Fibroblast of pulmonary artery (primary cell): ENCODE measurements at regions not wholly inside any gene's neighbourhood (a gene's known extent, or its start where the extent isn't known, plus 50 kb on each side); places are given as distances from the start of the nearest gene placed in this dataset.

ENCODE experiments used
- DNase-seq: peaks from one replicate; pipeline ENCODE4 v3.0.0-alpha.2; 2010; ENCODE audit warnings: low read depth
- H3K4me3 ChIP-seq: replicated peaks from 2 replicates; pipeline ENCODE4 v1.5.1; 2011; ENCODE audit warnings: low read depth, mild to moderate bottlenecking, control low read depth, low read length, moderate library complexity
- TF ChIP-seq, protein P1 (sequence below): IDR thresholded peaks from 2 replicates; pipeline ENCODE4 v1.5.1; 2011; ENCODE audit warnings: mild to moderate bottlenecking, control low read depth, low read length, inconsistent platforms; ENCODE audit errors: missing control alignments

DNA sequence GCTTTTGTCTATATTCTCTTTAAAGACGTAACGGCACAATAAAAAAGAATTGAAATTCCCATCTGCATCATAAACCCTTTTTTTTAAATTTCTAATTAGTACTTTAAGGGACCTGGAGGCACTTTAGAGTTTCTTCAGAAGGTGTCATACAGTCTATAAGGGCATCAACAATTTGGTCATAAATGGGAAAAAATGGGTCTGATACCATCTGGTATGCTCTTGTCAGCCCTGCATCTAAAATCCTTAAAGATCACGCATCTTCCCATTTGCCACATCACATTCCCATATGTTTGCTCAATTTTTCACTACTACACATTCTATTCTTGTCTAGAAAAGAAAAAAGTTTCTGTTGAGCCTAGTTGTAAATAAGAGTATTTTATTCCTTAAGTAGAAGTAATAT is 53.8 kb downstream of the COX7C start:
- H3K4me3 ChIP-seq, result no peak overlapping the region
- DNase-seq, result no peak
- TF ChIP-seq, protein P1, sequence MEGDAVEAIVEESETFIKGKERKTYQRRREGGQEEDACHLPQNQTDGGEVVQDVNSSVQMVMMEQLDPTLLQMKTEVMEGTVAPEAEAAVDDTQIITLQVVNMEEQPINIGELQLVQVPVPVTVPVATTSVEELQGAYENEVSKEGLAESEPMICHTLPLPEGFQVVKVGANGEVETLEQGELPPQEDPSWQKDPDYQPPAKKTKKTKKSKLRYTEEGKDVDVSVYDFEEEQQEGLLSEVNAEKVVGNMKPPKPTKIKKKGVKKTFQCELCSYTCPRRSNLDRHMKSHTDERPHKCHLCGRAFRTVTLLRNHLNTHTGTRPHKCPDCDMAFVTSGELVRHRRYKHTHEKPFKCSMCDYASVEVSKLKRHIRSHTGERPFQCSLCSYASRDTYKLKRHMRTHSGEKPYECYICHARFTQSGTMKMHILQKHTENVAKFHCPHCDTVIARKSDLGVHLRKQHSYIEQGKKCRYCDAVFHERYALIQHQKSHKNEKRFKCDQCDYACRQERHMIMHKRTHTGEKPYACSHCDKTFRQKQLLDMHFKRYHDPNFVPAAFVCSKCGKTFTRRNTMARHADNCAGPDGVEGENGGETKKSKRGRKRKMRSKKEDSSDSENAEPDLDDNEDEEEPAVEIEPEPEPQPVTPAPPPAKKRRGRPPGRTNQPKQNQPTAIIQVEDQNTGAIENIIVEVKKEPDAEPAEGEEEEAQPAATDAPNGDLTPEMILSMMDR, result no peak

DNA sequence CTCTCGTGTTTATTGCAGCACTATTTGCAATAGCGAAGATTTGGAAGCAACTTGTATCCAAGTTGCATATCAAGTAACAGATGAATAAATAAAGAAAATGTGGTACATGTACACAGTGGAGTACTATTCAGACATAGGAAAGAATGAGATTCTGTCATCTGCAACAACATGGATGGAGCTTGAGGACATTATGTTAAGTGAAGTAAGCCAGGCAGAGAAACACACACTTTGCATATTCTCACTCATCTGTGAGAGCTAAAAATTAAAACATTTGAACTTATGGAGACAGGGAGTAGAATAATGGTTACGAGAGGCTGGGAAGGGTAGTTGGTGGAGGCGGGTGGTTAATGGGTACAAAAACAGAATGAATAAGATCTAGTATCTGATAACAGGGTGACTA is 56.3 kb downstream of the COX7C start:
- H3K4me3 ChIP-seq, result no peak overlapping the region
- no peak for DNase-seq
- TF ChIP-seq, protein P1, result no peak

DNA sequence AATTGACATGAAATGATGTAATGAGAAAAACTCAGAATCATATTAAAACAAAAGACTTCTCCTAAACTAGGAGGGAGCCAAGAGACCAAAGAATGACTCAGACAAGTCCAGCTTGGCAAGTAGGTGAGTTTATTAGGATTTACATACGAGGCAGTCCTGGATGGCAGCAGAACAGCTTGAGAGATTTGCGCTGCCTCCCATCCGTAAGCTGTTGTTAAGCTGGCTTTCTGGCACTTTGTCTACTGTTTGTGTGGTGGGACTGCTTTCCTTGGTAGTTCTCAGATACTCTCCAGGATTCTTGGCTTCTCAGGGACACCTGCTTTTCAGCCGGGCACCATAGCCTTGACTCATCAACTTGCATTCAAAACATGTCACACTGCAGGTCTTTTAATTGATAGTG is 57.6 kb downstream of the COX7C start:
- no peak overlapping the region for H3K4me3 ChIP-seq
- TF ChIP-seq, protein P1, result no peak
- no peak for DNase-seq

DNA sequence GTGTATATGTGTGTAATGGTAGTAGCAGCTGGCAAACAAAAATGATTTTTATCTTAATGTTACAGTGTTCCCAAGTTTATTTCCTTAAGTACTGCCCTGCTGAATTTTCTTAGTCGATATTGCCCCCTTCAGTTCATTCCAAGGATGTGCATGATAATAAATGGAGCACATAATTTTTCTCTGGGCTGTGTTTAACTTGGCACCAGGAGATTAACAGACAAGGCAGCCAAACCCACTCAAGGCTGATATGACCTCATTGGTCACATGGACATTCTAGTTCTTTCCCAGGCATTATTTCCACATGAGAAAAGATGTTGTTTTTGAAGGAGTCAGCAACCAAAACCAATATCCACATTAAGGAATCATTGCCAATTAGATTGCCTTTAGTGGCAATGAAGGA is 61.8 kb downstream of the COX7C start:
- TF ChIP-seq, protein P1, result peak; percentile 56
- H3K4me3 ChIP-seq, result no peak overlapping the region
- peak; percentile 86 for DNase-seq

DNA sequence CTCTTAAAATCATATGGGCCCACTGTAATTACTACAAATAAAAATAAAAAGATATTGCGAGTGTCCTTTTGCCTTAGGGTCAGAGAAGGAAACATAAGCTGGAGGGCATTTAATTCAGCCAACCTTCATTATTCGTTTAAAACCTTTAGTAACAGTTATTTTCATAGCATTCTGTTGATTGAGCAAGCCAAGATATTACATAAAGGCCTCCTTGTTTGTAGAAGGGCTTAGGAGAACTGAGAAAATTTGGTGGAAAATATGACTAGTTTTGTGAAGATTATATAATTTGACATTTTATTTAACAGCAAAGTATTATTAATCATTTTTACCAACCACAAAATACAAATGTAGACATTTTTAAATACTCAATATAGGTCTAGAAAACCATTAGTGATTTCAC is 62.2 kb downstream of the COX7C start:
- no peak for DNase-seq
- TF ChIP-seq, protein P1, result no peak

DNA sequence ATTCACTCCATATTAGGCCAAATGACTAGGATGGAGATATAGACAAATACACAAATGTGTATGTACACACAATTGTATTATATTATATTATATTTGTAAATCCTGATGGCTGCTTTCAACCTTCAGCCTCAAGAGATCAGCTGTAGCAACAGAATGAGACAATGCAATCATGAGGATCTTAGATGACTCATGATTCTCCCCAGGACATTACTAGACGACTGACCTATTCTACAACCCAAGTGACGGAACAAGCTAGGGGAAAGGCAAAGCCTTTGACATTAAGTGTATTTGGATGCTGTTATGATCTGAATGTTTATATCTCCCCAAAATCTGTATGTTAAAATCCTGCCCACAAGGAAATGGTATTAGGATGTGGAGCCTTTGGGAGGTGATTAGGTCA is 66.5 kb downstream of the COX7C start:
- DNase-seq, result peak; percentile 2
- TF ChIP-seq, protein P1, result no peak
- H3K4me3 ChIP-seq, result no peak overlapping the region

More for the DNA sequence above, 62.2 kb downstream of the COX7C start:
- H3K4me3 ChIP-seq, result no peak overlapping the region

DNA sequence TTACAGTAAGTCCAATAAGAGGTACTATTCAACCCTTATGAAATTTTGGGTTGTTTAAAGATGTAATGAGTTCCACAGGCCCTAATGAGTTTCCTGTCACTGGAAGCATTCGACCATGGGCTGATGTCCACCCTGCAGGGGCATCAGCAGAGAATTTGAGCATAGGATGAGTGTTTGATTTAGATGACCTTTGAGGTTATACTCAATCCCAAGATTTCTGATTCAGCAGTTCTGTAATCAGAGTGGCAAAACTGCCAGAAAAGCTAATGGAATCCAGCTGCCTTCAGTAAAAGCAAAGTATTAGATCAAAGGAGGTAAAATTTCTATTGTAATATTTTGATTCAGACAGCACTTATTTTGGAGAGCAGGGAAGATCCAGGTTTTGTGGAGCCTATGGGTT is 68.3 kb downstream of the COX7C start:
- TF ChIP-seq, protein P1, result no peak
- no peak for DNase-seq
- no peak overlapping the region for H3K4me3 ChIP-seq
